Memory B cell (primary cell): ENCODE measurements at regions not wholly inside any gene's neighbourhood (a gene's known extent, or its start where the extent isn't known, plus 50 kb on each side); places are given as distances from the start of the nearest gene placed in this dataset.

ENCODE experiments used
- ATAC-seq: fragments of 150-1000 bp; cut with Tn5 transposase; 2 replicates; pipeline ENCODE4 v1.10.0; 2021; ENCODE audit warnings: low read depth, mild to moderate bottlenecking, moderate library complexity
- DNase-seq, 2 donors: peaks; one replicate each; pipeline ENCODE4 v3.0.0; 2022; ENCODE audit warnings: low spot score in 2 of 2
- H3K27ac Mint-ChIP-seq: one replicate; pipeline ENCODE4 v1.8.0; 2022; ENCODE audit warnings: mild to moderate bottlenecking, moderate library complexity, mixed read lengths
- H3K27me3 Mint-ChIP-seq: one replicate; pipeline ENCODE4 v1.8.0; 2022; ENCODE audit warnings: mixed read lengths
- H3K36me3 Mint-ChIP-seq: one replicate; pipeline ENCODE4 v1.8.0; 2022; ENCODE audit warnings: mild to moderate bottlenecking, mixed read lengths
- H3K4me1 Mint-ChIP-seq: one replicate; pipeline ENCODE4 v1.8.0; 2022; ENCODE audit warnings: mixed read lengths
- H3K4me3 Mint-ChIP-seq: one replicate; pipeline ENCODE4 v1.8.0; 2022; ENCODE audit warnings: mild to moderate bottlenecking, moderate library complexity, mixed read lengths
- H3K9me3 Mint-ChIP-seq: one replicate; pipeline ENCODE4 v1.8.0; 2022; ENCODE audit warnings: mixed read lengths

DNA sequence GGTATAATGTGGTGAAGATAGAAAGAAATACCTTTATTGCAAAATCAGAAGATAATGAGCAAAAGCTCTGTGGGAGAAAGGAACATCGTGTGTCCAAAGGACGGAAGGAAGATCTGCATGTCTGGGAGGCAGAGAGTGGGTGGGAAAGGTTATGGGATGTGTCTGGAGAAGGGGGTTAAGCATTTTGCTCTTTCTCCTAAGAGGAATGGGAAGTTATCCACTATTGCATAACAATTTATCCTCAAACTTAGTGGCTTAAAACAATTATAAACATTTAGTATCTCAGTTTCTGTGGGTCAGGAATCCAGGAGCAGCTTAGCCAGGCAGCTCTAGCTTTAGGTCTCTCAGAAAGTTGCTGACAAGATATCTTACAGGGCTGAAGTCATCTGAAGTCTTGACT lies 229.1 kb upstream of the CITED2 start:
- Mint-ChIP-seq H3K27ac (no peak overlapping the region), H3K4me3 (no peak overlapping the region), H3K36me3 (no peaks in the 10 kb centered on the region), H3K9me3 (peaks cover 2% of the 10 kb centered on the region), H3K27me3 (no peaks in the 10 kb centered on the region), H3K4me1 (no peaks in the 10 kb centered on the region)
- ATAC-seq, result no peak
- DNase-seq, result no peak

DNA sequence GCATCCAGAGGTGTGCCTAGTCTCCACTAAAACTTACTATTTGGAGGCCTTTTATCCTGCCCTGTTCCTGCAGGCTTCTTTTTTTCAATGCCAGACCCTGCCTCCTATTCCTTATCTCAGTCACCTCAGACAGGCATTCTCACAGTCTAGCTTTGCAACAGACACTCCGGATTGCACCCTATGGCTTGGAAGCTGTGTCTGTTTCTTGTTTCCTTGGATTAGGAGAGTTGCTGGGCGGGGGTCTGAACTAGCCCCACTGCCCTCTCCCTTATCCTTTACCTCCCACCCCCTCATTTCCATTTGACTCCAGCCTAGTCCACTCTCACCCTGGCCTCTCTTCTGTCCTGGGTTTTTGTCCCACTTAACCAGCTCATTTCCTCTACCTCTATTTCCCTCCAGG lies 228.1 kb upstream of the CITED2 start:
- ATAC-seq, result no peak
- no peak overlapping the region for H3K27ac Mint-ChIP-seq
- peaks cover 2% of the 10 kb centered on the region for H3K9me3 Mint-ChIP-seq
- no peaks in the 10 kb centered on the region for H3K36me3 Mint-ChIP-seq
- no peaks in the 10 kb centered on the region for H3K27me3 Mint-ChIP-seq
- H3K4me3 Mint-ChIP-seq, result no peak overlapping the region
- DNase-seq, result no peak
- H3K4me1 Mint-ChIP-seq, result no peaks in the 10 kb centered on the region

DNA sequence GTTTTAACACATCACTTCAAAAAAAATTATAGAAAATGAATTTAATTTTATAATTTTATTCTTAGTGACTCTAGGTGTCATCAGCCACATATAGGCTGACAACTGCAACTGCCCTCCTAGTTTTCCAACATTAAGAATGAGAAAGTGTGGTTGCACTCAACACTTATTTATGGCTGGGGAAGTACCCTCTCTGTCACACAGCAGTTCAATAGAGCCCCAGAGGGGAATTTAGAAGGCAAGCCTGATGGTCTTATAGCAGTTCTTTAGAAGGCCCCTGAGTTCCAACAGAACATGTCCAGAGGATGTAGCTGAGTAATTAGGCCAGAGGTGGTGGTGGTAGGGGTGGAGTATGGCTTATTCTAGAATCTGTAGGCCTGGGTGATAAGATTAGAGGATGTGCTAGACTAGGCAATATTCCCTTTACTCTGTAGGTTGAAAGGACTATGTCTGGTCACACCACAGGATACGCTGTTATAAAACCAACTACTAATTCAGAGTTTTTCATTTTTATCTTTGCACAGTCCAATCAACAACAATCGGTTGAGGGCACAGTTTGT lies 226.5 kb upstream of the CITED2 start:
- no peak for DNase-seq
- Mint-ChIP-seq H3K36me3 (no peaks in the 10 kb centered on the region), H3K27me3 (no peaks in the 10 kb centered on the region), H3K9me3 (peaks cover 2% of the 10 kb centered on the region), H3K4me1 (no peaks in the 10 kb centered on the region), H3K27ac (no peak overlapping the region), H3K4me3 (no peak overlapping the region)
- ATAC-seq, result no peak

DNA sequence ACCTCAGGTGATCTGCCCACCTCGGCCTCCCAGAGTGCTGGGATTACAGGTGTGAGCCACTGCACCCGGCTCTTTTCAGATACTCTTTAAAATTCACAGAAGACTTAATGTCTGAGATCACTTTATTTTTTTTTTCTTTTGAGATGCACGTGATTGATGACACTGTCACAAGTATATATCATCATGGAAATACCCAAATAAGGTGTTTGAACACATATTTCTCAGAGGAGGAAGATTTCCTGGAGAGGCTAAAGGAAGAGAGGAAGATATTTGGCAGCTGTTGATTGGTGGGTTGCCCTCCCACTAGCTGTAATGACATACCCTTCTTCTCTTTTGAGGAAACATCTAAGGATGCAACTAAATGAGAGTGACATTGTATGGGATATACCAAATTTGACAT lies 225.9 kb upstream of the CITED2 start:
- H3K9me3 Mint-ChIP-seq, result peaks cover 2% of the 10 kb centered on the region
- ATAC-seq (no peak), DNase-seq (no peak)
- no peaks in the 10 kb centered on the region for H3K36me3 Mint-ChIP-seq
- no peak overlapping the region for H3K27ac Mint-ChIP-seq
- no peaks in the 10 kb centered on the region for H3K27me3 Mint-ChIP-seq
- no peaks in the 10 kb centered on the region for H3K4me1 Mint-ChIP-seq
- H3K4me3 Mint-ChIP-seq, result no peak overlapping the region

DNA sequence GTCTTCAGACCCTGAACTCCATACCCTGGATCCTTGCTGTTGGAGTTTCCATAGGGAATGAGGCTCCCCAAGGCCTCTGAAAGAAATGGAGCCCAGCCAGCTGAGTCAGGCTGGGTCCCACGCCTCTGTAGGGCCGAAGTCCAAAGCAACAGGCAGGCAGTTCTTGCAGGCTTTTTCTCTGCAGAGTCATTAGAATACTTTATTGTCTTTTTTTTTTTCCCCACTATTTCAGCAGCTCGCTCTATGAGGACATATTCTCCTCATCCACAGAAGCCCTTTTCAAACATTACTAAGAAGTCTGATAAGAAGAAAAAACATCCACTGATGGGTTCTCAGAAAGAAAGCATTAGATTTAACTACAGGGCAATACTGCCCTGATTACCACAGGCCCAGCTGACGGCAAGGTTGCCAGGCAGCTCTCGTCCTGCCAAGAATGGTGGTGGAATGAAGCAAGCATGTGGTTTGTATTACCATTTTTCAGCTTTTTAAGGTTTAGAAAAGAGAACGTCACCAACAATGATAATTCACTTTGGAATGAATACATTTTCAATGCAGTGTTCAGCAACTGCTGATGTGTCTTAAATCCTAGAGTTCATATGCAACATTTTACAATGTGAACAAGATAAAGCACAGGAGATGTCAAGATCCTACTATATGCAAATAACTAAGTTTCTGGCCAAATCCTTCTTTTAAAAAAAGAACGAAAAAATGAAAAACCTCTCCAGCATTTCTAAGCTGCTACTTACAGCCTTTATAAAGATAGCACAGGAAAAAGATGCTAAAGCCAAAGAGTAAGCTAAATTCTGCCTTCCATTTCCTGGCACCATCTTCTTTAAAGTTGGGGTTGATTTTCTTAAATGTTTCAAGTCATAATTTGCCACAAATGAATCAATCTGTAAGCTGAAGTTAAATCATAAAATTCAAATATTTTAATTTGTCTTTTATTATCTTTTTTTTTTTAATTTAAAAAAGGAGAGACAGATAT lies 223.6 kb upstream of the CITED2 start:
- DNase-seq (no peak), ATAC-seq (no peak)
- H3K27ac Mint-ChIP-seq, result no peak overlapping the region
- no peaks in the 10 kb centered on the region for H3K36me3 Mint-ChIP-seq
- no peaks in the 10 kb centered on the region for H3K9me3 Mint-ChIP-seq
- no peaks in the 10 kb centered on the region for H3K4me1 Mint-ChIP-seq
- H3K4me3 Mint-ChIP-seq, result no peak overlapping the region
- no peaks in the 10 kb centered on the region for H3K27me3 Mint-ChIP-seq

DNA sequence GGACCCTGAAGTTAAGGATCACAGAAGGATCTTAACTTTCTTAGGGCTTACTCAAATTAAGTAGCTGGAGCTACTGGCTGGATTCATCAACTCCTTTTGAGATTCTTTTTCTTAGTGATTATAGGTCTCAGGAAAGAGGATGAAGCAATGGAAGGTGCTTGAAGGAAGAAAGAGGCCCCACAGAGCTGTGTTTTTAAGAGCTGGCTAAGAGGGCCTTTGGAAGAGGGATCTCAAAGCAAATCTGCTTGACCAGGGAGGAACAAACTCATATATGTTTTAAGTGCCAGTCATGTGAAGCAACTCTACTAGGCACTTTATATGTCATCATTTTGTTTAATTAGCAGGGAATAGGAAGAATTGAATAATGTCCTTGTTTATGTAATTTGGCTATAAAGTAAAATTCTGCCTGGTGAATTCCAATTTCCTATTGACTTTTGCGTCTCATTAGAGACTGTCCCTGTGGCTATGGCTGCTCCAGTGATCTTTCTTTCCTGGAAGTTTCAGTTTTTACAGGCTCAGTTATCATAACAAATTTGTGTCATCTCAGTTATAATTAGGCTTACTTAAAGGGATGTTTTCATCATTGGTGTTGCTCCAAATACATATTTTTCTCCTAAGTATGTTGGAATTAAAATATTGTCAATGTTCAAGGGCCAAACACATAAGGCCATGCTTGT lies 222.8 kb upstream of the CITED2 start:
- no peaks in the 10 kb centered on the region for H3K9me3 Mint-ChIP-seq
- no peak overlapping the region for H3K27ac Mint-ChIP-seq
- DNase-seq (no peak), ATAC-seq (no peak)
- H3K27me3 Mint-ChIP-seq, result no peaks in the 10 kb centered on the region
- H3K4me3 Mint-ChIP-seq, result no peak overlapping the region
- H3K4me1 Mint-ChIP-seq, result no peaks in the 10 kb centered on the region
- no peaks in the 10 kb centered on the region for H3K36me3 Mint-ChIP-seq

DNA sequence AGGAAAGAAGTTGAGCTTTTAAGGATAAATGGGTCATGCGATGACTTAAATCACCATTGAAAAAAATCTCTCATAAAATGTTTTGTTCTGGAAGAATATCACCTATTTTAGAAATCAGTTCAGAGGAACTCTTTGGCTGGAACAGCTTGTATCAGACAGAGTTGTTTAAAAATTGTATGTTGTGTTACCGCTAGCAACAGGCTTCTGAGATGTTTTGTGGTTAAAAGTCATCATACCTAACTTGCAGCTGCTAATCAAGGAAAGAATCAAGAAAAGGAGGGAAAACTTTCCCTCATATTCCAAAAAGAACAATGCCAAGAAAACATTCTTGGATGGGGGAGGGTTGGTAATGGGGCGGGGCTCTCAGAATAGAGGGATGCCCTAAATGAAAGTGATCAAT lies 220.7 kb upstream of the CITED2 start:
- no peaks in the 10 kb centered on the region for H3K9me3 Mint-ChIP-seq
- H3K4me3 Mint-ChIP-seq, result no peak overlapping the region
- no peak overlapping the region for H3K27ac Mint-ChIP-seq
- H3K4me1 Mint-ChIP-seq, result no peaks in the 10 kb centered on the region
- no peaks in the 10 kb centered on the region for H3K36me3 Mint-ChIP-seq
- no peak for ATAC-seq
- no peaks in the 10 kb centered on the region for H3K27me3 Mint-ChIP-seq
- no peak for DNase-seq

DNA sequence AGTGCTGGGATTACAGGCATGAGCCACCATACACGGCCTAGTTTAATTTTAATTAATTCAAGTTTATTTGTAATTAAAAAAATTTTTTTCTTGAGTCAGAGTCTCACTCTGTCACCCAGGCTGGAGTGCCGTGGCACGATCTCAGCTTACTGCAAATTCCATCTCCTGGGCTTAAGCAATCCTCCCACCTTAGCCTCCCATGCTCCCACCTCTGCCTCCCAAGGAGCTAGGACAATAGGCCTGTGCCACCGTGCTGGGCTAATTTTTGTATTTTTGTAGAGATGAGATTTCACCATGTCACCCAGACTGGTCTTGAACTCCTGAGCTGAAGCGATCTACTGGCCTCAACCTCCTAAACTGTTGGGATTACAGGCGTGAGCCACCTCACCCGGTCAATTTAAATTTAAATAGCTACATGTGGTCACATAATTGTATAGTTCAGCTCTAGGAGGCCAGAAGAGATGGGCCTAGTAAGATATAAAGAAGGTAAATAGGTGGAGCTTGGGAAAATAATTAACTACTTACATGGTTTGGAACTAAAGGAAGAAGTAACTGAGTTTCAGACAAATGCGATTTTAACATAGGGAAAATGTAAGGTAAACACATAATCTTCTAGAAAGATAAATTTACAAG lies 220.0 kb upstream of the CITED2 start:
- H3K36me3 Mint-ChIP-seq, result no peaks in the 10 kb centered on the region
- no peak overlapping the region for H3K4me3 Mint-ChIP-seq
- no peaks in the 10 kb centered on the region for H3K9me3 Mint-ChIP-seq
- ATAC-seq (no peak), DNase-seq (no peak)
- no peak overlapping the region for H3K27ac Mint-ChIP-seq
- no peaks in the 10 kb centered on the region for H3K27me3 Mint-ChIP-seq
- H3K4me1 Mint-ChIP-seq, result no peaks in the 10 kb centered on the region

DNA sequence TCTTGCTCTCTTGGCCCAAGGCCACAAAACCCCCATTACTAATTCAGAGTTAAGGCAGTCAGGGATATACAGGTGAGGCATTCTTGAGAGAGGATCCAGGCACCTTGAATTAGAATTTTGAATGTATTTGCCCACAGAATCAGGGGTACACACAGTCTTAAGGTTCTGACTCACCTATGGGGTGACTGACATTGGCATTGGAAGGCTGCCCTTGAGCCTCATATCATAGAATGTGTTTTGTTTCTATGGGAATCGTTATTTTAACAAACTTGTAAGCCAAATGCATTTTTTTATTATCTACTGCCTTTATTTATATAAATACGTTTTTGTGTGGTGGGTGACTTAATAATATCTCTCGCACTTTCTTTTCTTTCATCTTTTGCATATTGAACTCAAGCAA lies 218.6 kb upstream of the CITED2 start:
- no peak for DNase-seq

DNA sequence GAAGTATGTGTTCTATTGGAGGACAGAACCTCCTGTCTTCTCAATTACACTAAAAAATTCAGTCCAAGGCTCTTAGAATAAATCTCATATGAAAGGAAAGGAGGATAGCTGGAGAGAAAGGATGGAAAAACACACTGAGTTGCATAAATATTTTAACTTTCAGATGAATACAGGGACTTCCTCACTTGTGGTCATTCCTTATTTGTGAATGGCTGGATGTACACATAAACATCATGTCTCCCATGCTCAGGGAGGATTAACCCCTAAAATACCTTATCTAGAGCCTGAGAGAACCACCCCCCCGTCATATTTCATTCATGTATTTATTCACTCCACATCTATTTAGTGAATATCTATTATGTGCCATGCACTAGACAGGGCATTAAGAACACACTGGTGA lies 217.6 kb upstream of the CITED2 start:
- Mint-ChIP-seq H3K9me3 (no peaks in the 10 kb centered on the region), H3K4me3 (no peak overlapping the region), H3K27me3 (no peaks in the 10 kb centered on the region), H3K36me3 (no peaks in the 10 kb centered on the region), H3K4me1 (no peaks in the 10 kb centered on the region), H3K27ac (no peak overlapping the region)
- ATAC-seq, result no peak
- DNase-seq, result no peak

More for the DNA sequence above, 218.6 kb upstream of the CITED2 start:
- H3K27ac Mint-ChIP-seq, result no peak overlapping the region
- no peaks in the 10 kb centered on the region for H3K27me3 Mint-ChIP-seq
- H3K4me3 Mint-ChIP-seq, result no peak overlapping the region
- H3K4me1 Mint-ChIP-seq, result no peaks in the 10 kb centered on the region
- H3K9me3 Mint-ChIP-seq, result no peaks in the 10 kb centered on the region
- H3K36me3 Mint-ChIP-seq, result no peaks in the 10 kb centered on the region
- ATAC-seq, result no peak

DNA sequence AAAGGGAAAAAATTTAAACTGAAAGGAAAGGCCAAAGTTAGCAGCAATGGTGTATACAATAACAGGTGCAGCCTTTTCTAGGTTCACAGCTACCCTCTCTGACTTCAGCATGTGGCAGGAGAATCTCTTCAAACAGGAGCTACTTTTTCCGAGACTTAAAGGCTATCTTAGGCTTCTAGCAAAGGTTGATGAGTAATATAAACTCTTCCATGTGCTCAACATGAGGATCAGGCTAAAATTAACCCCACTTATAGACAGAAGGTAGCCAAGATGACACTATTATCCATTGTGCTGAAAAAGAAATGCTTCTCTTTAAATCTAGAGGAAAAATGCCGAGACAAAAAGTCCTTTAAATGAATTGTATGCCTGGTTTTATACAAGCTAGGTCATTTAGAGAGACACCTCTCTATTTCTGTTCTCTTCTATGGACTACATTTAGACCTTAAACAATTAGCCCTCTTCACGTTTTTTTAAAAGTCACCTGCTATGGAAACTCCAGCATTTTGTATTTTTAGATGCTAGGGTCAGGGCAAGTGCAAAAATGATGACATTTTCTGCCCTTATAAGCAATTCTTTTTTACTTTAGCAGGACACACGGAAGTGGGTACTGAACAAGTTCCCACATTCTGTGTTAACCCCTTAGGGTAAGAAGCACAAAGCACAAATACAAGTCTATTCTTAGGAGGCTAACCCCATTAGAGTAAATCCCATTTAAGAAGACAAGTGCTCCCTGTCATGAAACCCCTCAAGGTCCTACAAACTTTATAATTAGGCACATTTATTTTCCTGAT lies 216.8 kb upstream of the CITED2 start:
- no peaks in the 10 kb centered on the region for H3K36me3 Mint-ChIP-seq
- H3K4me1 Mint-ChIP-seq, result no peaks in the 10 kb centered on the region
- no peaks in the 10 kb centered on the region for H3K9me3 Mint-ChIP-seq
- no peak overlapping the region for H3K4me3 Mint-ChIP-seq
- ATAC-seq (no peak), DNase-seq (no peak)
- no peaks in the 10 kb centered on the region for H3K27me3 Mint-ChIP-seq
- H3K27ac Mint-ChIP-seq, result no peak overlapping the region

DNA sequence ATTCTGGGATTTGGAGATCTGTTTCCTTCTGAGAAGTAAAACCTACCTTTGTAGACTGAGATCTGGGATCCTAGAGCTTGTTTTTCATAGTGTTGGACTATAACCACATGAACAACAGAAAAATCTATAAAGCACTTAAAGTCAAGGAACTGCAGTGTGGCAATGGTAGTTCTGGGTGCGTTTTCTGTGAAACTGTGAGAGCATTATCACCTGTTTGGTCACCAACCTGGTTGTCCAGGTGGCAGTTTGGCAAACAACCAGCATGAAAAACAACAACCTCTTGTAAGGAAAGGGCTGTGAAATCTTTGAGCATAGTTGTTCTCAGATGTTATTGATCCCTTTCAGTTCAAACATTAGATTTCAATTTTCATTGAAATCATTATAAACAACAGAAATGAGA lies 215.8 kb upstream of the CITED2 start:
- Mint-ChIP-seq H3K27ac (no peak overlapping the region), H3K9me3 (no peaks in the 10 kb centered on the region), H3K36me3 (no peaks in the 10 kb centered on the region), H3K27me3 (no peaks in the 10 kb centered on the region), H3K4me1 (no peaks in the 10 kb centered on the region), H3K4me3 (no peak overlapping the region)
- no peak for ATAC-seq
- DNase-seq, result no peak

DNA sequence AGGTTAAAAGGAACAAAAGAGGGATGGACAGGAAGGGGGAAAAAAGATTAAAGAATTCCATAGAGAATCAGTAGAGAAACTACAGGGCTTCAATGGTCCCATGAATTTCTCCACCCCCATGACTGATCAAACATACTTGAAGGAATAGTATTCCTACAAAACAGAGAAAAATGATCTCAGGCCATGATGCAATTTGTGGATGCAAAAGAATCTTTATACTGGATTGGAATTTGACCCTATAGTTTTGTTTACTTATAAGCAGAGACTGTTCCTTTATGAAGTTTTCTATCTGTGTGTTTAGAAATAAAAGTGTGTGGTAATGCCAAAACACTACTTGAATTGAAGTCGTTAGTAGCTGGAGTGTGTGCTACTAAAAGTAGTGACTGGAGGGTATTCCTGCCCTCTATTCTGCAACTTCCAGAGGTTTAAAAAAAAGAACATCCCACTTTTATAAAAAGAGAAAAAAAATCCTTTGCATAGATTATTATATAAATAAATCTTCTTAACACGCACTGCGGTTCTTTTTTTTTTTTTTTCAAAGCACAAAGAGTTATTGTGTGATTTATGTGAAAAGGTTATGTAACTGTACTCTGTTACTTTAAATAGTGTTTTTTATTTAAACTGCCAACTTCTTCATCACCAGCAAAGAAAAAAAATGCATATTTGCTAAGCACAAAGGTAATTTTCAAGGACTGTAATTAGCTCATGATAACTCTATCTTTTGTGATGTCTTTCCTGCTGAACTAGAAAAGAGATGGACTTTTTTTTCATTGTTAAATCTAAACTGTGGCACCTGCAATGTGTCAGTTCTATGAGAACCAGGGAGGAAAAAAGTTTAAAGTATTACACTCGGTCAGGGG lies 214.5 kb upstream of the CITED2 start:
- ATAC-seq (no peak), DNase-seq (no peak)
- no peaks in the 10 kb centered on the region for H3K27me3 Mint-ChIP-seq
- no peaks in the 10 kb centered on the region for H3K4me1 Mint-ChIP-seq
- no peak overlapping the region for H3K4me3 Mint-ChIP-seq
- no peaks in the 10 kb centered on the region for H3K36me3 Mint-ChIP-seq
- H3K27ac Mint-ChIP-seq, result no peak overlapping the region
- no peaks in the 10 kb centered on the region for H3K9me3 Mint-ChIP-seq
